Stimulated activated CD4-positive, alpha-beta T cell treated with anti-CD3 and anti-CD28 coated beads, Interleukin-12 subunit alpha, Interleukin-12 subunit beta, amount 100 ng/mL, for 4 hours (primary cell): ENCODE measurements at regions not wholly inside any gene's neighbourhood (a gene's known extent, or its start where the extent isn't known, plus 50 kb on each side); places are given as distances from the start of the nearest gene placed in this dataset.

Source experiments
- DNase-seq: peaks from one replicate; pipeline ENCODE4 v3.0.0-alpha.2; 2020

- DNase-seq: no peak
These were observed 981.2 kb downstream of the NSUN3 start for GRCh38 chr3:95044101-95044500.

GRCh38 chr3:95048564-95048963 is 985.7 kb downstream of the NSUN3 start:
- DNase-seq: no peak

GRCh38 chr3:95049841-95050240 is 987.0 kb downstream of the NSUN3 start:
- DNase-seq: no peak

GRCh38 chr3:95055288-95055687 is 992.4 kb downstream of the NSUN3 start:
- no peak for DNase-seq

- no peak for DNase-seq
These were observed 1019.3 kb downstream of the NSUN3 start for GRCh38 chr3:95082191-95082590.

GRCh38 chr3:95084738-95085137 is 1021.9 kb downstream of the NSUN3 start:
- DNase-seq: no peak

- DNase-seq: no peak
These were observed 1025.6 kb downstream of the NSUN3 start for GRCh38 chr3:95088464-95088863.

- DNase-seq: no peak
These were observed 1034.6 kb downstream of the NSUN3 start for GRCh38 chr3:95097493-95097892.

- DNase-seq: no peak
These were observed 1058.1 kb downstream of the NSUN3 start for GRCh38 chr3:95120921-95121320.

- DNase-seq: no peak
These were observed 1060.2 kb downstream of the NSUN3 start for GRCh38 chr3:95123104-95123503.

GRCh38 chr3:95134693-95135413 is 1072.0 kb downstream of the NSUN3 start:
- no peak for DNase-seq

- no peak for DNase-seq
These were observed 1085.2 kb downstream of the NSUN3 start for GRCh38 chr3:95148107-95148506.

GRCh38 chr3:95151590-95151989 is 1088.7 kb downstream of the NSUN3 start:
- no peak for DNase-seq

GRCh38 chr3:95154766-95155165 is 1091.9 kb downstream of the NSUN3 start:
- no peak for DNase-seq

GRCh38 chr3:95162794-95163193 is 1099.9 kb downstream of the NSUN3 start:
- no peak for DNase-seq

GRCh38 chr3:95167748-95168147 is 1104.9 kb downstream of the NSUN3 start:
- DNase-seq: no peak

- DNase-seq: no peak
These were observed 1105.7 kb downstream of the NSUN3 start for GRCh38 chr3:95168526-95168925.

GRCh38 chr3:95172164-95172943 is 1109.5 kb downstream of the NSUN3 start:
- no peak for DNase-seq

- DNase-seq: no peak
These were observed 1114.2 kb downstream of the NSUN3 start for GRCh38 chr3:95177096-95177495.

- no peak for DNase-seq
These were observed 1121.2 kb downstream of the NSUN3 start for GRCh38 chr3:95184038-95184437.

GRCh38 chr3:95189348-95189747 is 1126.5 kb downstream of the NSUN3 start:
- DNase-seq: no peak

- no peak for DNase-seq
These were observed 1134.8 kb downstream of the NSUN3 start for GRCh38 chr3:95197661-95198060.

- no peak for DNase-seq
These were observed 1137.5 kb downstream of the NSUN3 start for GRCh38 chr3:95200384-95200783.

GRCh38 chr3:95210878-95211277 is 1148.0 kb downstream of the NSUN3 start:
- no peak for DNase-seq

- no peak for DNase-seq
These were observed 1149.3 kb downstream of the NSUN3 start for GRCh38 chr3:95212117-95212516.
